GM21786 (cell line): ENCODE measurements at regions not wholly inside any gene's neighbourhood (a gene's known extent, or its start where the extent isn't known, plus 50 kb on each side); places are given as distances from the start of the nearest gene placed in this dataset.

ENCODE experiments used
- ATAC-seq: cut with Tn5 transposase; IDR thresholded peaks from one replicate; pipeline ENCODE4 v1.9.1; 2021; ENCODE audit not compliant: unreplicated experiment

DNA sequence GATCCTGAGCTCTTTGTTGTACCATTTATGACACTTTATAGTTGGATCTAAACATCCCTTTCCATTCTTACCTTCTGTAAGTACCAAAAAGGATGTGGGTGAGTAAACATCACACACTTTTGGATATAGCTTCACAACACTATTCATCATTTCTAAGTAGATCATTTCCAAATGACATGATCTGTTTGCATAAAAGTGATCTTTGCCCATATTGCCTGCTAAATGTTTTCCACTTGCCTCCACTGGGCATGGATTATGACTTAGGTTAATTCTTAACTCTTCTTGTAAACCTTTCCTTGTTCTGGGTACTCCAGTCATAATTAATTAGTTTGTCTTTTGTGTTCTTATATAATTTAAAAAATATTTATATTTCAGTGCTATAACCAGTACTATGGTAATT lies 244.9 kb upstream of the AGA start:
- no peak for ATAC-seq

DNA sequence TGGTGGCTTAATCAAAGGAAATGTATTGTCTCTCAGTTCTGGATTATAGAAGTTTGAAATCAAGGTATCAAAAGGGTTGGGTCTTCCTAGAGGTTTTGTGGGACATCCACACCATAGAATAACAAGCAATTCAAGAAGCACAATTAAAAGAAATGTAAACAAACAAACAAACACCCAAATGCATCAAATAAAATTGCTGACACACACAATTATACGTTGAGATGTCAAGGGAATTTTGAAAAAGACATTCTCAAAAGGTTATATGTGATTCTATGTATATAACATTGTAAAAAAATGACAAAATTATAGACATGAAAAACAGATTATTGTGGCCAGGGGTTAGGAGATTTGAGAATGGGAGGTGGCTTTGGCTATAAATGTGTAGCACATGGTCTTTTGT lies 250.7 kb upstream of the AGA start:
- no peak for ATAC-seq

DNA sequence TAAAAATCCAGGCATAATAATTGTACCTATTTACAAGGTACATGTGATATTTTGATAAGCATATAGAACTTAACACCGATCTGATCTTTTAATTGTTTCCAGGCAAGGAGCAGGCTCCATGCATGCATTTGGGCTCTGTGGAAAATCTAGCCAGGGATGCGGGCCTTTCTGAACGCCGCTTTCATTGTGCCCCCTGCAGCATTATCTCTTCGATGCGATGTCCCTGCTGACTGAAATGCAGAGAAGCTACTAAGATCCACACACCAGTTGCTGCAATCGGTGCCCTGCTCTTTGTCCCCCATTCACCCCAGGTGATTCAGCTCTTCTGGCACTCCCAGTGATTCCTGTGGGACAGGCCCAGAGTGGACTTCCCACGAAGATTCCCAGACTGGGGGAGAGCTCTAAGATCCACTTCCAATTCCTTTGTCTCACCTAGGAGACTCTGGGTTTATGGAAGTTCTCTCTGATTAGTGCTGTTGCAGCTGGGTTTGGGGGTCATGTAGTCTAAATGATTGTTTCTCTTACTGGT lies 254.3 kb upstream of the AGA start:
- ATAC-seq, result no peak

DNA sequence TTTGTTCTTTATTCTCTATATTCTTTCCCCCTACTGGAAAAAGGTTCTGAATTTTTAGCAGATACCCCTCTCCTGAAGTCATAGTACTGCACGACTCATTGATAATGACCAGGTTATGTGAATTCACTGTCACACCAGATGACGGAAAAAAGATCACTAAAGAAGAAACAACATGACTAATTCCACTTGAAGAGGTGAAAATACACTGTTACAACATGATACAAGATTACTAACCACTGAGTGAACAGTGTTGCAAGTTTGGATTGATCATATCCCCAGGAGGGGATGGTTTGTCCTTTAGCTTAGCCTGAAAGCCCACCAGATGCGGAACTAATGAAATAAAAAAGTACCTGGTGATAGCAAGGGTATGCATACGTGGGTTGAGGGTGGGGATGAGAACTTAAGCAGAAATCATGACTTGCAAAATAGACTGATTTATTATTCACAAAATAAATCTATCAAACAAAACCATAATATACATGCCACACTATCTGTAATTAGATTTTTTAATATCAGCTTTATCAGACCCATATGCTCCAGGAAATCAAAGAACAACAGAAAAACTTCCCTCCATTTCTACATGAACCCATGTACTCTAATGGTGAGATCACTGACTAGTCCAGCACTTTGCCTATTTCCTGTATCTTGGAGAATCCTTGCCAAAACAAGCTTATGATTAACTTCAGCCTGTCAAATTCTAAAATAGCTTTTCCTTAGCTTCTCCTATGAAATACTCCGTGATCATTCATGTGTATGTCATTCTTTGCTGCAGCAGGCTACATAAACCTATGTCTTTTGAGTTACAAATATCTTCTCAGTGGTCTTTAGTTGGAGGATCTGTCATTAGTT lies 257.4 kb upstream of the AGA start:
- no peak for ATAC-seq

DNA sequence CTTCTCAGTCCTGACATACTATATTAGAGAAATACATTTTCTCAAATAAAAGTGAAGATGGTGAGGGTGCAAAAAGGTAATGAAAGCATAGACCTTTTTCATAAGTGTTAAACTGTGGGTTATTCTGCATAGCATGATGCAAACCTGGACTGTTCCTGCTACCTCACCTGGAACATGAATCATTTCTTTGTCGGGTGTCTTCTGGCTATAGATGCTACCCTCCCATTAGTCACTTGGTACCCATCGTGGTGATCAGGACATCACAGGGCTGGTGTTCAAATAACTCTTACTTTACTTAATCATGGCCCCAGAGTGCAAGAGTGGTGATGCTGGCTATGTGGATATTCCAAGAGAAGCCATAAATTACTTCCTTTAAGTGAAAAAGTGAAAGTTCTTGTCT lies 264.7 kb upstream of the AGA start:
- no peak for ATAC-seq

DNA sequence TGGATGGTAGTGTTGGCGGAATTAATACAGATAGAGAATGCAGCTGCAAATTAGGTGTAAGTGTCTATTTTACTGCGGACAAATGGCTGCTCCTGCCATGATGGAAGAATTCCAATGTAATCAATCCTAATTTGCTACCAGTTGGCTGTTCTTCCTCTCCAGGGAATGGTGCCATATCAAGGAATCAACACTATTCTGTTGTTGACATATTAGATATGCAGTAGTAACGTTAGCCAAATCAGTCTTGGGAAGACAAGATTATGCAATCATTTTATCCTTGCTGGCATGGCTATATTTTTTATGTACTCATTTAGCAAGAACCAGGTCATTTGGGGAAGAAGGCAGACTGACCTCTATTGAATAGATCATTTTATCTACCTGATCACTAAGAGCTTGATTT lies 271.2 kb upstream of the AGA start:
- no peak for ATAC-seq

DNA sequence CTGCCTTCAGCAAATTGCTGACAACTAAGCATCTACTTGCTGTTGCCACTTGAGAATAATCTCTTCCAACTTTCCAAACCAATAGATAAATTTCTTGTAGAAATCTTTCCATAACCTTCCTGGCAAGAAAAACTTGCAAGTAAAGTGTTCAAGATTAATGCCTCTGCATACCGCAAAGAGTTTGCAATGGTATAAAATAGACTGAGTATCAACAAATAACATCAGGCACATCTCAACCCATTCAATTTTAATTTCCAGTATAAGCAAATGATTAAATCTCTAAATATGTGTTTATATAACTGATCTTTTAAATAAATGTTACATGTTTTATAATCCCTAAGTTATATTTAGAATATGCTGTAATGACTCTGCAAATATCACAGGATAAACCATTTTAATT lies 275.2 kb upstream of the AGA start:
- no peak for ATAC-seq

DNA sequence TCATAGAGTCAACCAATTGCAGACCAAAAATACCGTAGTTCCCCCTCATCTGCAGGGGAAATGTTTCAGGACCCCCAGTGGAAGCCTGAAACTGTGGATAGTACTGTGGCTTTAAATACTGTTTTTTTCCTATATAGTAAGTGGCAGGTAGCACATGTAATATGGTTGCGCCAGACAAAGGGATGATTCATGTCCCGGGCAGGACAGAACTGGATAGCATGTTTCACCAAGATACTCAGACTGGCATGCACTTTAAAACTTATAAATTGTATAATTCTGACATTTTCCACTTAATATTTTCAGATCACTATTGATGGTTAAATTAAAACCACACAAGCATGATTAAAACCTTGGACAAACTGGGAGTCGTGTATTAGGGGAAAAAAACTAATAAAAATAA lies 276.3 kb upstream of the AGA start:
- no peak for ATAC-seq

DNA sequence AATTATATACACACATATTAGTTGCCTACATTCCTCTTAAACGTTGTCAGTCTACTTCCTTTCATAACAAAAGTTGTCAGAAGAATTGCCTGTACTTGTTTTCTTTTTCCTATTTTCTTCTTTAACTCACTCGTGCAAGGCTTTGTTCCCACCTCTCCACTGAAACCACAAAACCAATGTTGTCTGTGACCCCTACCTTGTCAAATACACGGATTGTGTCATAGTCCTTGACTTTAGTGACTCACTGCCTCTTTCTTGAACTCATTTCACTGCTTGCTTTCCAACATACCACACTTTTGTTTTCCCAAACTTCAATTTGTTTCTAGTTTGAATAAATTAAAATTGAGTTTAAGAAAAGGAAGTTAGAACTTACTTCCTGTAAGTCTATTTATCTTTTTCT lies 283.9 kb upstream of the AGA start:
- ATAC-seq, result no peak

DNA sequence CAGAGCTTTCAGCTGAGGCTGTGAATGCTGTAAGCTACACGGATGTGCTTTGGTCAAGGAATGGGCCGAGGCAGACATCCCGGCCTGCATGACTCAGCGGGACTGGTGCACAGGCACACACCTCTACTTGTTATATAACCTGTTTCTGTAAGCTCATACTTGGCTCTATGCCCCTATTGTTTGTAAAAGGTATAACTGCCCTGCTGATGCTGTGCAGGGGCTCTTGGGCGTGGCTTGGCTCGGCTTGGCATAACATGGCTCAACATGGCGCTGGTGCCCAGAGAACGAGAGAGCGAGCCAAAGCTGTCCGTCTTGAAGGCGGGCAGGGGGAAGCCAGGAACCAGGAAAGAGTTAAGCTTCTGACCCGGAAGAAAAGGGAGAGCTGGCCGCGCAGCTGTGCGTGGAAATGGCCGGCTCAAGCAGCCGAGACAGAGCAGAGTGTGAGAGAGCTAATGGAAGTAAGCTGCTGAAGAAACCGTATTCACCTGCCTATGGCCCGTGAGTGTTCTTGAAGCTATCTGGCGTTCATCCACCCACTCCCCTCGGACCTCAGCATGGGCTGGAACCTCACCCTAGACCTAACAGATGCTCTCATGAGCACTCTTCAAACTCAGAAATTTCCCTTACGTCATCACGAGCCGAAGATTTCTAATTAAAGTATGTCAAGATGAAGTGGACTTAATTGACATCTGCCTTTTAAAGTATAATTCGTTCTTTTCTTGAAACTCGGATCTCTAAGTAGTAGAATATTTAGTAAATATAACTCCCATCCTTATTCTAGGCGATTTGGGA lies 286.3 kb upstream of the AGA start:
- ATAC-seq, result no peak

DNA sequence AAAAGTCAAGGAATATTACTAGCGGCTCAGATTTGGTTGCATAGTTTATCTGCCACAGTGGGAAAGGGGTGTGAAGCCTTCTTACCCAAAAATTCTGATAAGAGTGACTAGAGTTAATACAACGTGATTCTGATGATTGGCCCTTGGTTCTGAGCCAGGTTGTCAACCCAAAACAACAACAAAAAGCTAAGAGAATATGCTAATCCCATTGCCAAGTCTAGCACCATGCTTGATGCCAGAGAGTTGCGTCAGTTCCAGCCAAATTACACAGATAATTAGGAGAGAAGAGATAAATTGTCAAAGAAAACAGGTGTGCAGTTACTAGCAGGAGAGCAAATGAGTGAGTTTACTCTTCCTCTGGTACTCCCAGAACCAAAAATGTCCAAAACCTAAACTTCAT lies 287.4 kb upstream of the AGA start:
- ATAC-seq, result no peak

DNA sequence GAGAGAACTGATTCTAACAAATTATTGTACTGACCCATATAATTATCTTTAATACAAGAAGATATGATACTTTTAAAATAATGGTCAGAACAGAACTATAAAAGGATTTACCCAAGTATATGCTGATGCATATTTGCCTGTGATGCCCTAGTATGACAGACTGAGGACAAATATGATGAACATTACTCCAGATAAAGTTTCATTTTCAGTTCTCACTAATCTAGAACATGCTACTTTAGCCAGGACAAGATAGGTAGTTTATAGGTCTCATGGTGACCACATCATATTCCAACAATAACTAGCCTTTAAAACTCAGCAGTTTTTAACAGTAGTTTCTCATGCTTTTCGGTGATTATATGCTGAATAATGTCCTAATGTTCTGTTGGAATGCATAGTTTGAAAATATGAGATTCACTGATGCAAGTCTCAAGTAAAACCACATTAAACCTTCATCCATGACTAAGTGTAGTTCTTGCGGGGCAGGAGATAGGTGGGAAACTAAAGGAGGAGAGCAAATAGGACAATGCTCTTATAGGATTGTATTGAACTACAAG lies 295.2 kb upstream of the AGA start:
- ATAC-seq, result no peak

DNA sequence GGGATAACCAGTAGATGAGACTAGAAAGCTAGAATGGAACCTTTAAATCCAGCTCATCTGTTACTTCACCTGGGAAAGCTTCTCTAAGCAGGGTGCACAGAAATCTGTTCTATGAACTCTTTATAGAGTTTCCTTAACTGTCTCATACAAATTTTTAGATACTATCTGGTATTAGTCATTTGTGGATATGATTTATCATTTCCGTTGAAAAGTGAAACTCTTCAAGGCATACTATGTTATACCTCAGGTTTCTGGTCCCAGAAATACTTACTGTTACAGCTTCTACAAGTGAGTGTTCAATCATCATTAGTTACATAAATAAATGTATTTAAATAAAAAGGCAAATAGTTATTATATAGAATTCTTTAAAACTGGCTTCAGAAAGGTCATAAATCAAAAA lies 298.3 kb upstream of the AGA start:
- no peak for ATAC-seq

DNA sequence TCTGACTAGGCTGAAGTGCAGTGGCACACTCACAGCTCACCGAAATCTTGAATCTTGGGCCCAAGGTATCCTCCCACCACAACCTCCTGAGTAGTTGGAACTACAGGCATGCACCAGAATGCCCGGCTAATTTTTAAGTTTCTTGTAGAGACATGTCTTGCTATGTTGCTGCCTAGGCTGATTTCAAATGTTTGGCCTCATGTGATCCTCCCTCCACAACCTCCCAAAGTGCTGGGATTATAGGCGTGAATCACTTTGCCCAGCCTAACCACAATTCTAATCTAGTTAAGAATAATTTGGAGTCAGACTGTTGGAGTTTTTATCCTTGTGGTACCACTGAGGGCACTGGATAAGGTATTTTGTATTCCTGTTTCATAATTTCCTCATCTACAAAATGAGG lies 317.5 kb upstream of the AGA start:
- ATAC-seq, result no peak

DNA sequence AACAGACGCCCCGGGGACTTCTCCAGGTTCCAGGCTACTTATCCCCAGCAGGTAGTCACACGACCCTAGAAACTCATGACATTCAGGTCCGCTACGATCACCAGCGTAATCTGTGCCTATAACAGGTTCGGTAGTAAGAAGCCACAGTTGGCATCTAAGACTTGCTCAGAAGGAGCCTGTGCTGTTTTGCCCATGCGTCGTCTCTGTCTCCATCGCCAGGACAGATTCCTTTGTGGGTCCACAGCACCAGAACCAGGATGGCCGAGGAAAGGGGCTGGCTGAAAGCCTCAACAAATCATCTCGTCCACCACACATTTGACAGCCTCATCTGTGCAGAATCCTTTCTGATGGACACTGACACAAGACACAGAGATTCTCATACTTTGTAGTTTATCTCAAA lies 319.5 kb upstream of the AGA start:
- no peak for ATAC-seq

DNA sequence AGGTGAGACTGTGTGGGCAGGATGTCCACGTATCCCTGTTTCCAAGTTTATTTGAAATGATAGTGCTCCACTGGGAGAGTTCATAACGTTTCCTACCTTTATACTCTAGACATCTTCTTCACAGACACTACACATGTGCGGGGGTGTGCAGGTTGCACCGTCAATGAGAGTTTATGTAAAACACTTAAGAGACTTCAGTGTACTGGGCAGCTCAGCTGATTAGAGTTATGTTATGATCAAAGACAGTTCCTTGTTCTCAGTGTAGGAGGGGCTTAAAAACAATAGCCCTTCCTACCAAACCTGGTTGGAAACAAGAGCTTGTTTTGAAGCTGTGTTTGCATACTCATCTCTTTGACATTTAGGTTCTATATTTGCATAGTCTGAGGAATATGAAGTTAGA lies 326.9 kb upstream of the AGA start:
- no peak for ATAC-seq

DNA sequence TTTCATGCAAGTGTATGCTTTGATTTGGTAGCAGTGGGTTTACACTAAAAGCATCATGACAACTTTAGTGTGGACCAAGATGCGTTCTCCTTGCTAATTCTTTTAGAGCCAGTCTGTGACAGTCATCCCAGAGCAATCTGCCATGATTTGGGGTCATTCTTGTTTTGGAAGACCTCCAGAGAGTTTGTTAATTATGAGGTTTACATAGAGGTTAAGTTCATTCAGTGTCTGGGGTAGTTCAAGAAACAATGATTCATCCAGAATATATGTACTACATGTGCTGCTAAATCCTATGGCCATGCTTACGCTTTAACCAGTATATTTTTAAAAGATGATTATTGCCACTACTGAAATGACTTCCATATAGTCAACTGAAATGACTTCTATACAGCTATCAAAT lies 328.5 kb upstream of the AGA start:
- ATAC-seq, result no peak

DNA sequence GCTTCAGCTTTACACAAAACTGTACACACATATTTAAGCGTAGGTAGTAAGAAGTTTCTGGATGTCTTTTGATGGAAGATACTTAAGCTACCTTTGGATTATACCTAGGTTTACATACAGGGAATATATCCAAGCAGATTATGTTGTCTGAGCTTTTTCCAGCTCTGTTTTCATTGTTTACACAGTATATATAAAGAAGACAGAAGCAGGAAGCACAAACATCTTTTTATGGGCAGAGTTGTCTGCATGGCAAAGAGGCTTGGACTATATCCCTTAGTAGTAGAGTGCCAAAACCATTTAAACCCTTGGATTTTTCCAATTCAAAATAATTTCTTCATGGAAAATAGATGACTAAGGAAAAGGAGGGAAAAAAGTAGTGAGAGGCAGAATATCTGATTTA lies 329.4 kb upstream of the AGA start:
- no peak for ATAC-seq

DNA sequence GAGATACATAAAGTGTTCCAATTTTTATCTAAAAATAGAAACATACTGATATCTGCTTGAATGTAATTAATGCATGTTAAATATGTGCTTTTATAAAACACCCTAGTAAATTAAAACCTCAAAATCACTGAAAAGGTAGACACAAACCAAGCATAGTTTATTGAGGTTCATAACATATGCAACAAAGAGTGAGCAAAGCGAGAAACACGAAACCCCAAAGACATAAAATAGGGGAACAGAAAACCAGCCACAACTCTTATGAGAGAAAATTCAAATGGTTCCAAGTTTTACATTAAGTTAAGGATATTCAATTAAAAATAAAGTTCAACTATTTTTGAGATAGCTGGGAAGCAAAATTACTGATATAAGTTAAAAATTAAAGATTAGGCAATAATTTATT lies 336.4 kb upstream of the AGA start:
- ATAC-seq, result no peak

DNA sequence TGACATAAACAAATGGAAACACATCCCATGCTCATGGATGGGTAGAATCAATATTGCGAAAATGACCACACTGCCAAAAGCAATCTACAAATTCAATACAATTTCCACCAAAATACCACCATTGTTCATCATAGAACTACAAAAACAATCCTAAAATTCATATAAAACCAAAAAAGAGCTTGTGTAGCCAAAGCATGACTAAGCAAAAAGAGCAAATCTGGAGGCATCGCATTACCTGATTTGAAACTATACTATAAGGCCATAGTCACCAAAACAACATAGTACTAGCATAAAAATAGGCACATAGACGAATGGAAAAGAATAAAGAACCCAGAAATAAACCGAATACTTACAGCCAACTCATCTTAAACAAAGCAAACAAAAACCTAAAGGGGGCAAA lies 342.8 kb upstream of the AGA start:
- ATAC-seq, result no peak

DNA sequence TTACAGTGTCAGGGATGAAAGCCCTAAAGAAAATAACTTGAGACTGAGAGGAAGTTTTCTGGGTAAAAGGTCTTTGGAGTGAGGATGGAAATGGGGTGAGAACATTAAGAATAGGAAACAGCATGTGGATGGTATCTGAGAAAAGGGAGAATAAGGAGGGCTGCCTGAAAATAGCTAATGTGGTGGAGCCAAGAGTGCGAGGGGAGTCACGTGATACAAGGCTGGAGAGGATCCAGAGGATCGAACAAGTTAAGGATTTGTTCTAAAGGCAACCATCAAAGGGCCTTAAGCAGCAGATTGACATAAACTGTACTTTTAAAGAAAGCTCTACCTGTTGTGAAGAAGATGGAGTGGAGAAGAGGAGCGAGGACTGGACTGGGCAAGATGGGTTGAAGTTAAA lies 347.4 kb upstream of the AGA start:
- no peak for ATAC-seq

DNA sequence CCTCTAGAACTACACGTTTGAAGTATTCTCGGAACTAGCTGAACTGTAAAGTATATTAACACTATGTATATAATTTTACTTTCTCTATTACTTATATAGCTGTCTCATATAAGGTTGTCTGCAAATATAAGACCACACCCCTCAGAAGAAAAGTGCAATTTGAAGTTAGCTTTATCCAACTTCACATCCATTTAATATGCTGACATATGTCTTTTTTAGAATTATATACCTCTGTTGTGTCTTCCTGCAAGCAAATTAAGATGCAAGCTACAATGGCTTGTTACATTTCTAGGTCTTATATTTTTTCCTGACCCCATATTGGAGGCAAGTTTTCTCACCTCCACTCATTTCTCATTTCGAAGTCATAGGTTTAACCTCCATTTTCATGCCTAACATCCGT lies 349.0 kb upstream of the AGA start:
- no peak for ATAC-seq
